ENCODE measurements at regions not wholly inside any gene's neighbourhood (a gene's known extent, or its start where the extent isn't known, plus 50 kb on each side); places are given as distances from the start of the nearest gene placed in this dataset.

- no peak overlapping the region for H3K4me3 Mint-ChIP-seq
- ATAC-seq (no peak), DNase-seq (ENCODE audit: low spot score) (no peak)
- no peaks in the 10 kb centered on the region for H3K79me2 ChIP-seq (replicated peaks; ENCODE audit: insufficient read depth)
- H3K4me1 ChIP-seq (ENCODE audit: insufficient read depth): no peaks in the 10 kb centered on the region
- peaks cover 8% of the 10 kb centered on the region; the same call in 2 of the 3 replicates for H3K9me3 Mint-ChIP-seq
- no peaks in the 10 kb centered on the region for H3K36me3 ChIP-seq (ENCODE audit: insufficient read depth)
- peaks cover 12% of the 10 kb centered on the region for H3K9me2 ChIP-seq (ENCODE audit: insufficient read depth)
- no peaks in the 10 kb centered on the region for H3K27me3 Mint-ChIP-seq (ENCODE audit: insufficient read depth, low read depth, poor library complexity)
- no peaks in the 10 kb centered on the region for H3K36me3 Mint-ChIP-seq (ENCODE audit: low read depth)
- no peak overlapping the region for H3K4me2 ChIP-seq
- H3K4me1 Mint-ChIP-seq: 0 out of 3 replicates have a peak, but pooled peaks cover 2% of the 10 kb centered on the region
- H2AFZ ChIP-seq: no peak overlapping the region
- no peak overlapping the region for H3K27ac Mint-ChIP-seq
- H3K4me3 ChIP-seq: no peak overlapping the region
- H4K20me1 ChIP-seq (replicated peaks; ENCODE audit: insufficient read depth): no peaks in the 10 kb centered on the region
- H3K27ac ChIP-seq (ENCODE audit: low read depth): no peak overlapping the region
- H3F3A ChIP-seq (replicated peaks; ENCODE audit: low read depth): no peaks in the 10 kb centered on the region
- no peaks in the 10 kb centered on the region for H3K27me3 ChIP-seq (ENCODE audit: insufficient read depth)
- TF ChIP-seq REST (IDR thresholded peaks at IDR 0.05; ENCODE audit: unreplicated experiment): no peak
- no peak for TF ChIP-seq ZNF331 (CRISPR knock-in tag; IDR thresholded peaks at IDR 0.05; ENCODE audit: low read depth)
- TF ChIP-seq ZNF462 (CRISPR knock-in tag; IDR thresholded peaks at IDR 0.05): no peak
- TF ChIP-seq CREB1 (CRISPR knock-in tag; IDR thresholded peaks at IDR 0.05; ENCODE audit: low read depth): no peak
- no peak for TF ChIP-seq EZH2 (IDR thresholded peaks at IDR 0.05; ENCODE audit: low read depth, unreplicated experiment)
- TF ChIP-seq ZNF114 (CRISPR knock-in tag; IDR thresholded peaks at IDR 0.05): no peak
- TF ChIP-seq EZH2phosphoT487 (IDR thresholded peaks at IDR 0.05; ENCODE audit: unreplicated experiment): no peak
- no peak for TF ChIP-seq CTCF (conservative IDR thresholded peaks at IDR 0.05; ENCODE audit: low read depth in 2 of 2)
- TF ChIP-seq STAT1 (IDR thresholded peaks at IDR 0.05; ENCODE audit: unreplicated experiment): no peak
- TF ChIP-seq ETS1 (IDR thresholded peaks at IDR 0.05): no peak
- TF ChIP-seq JUNB (IDR thresholded peaks at IDR 0.05; ENCODE audit: unreplicated experiment): no peak
- no peak for TF ChIP-seq POLR2AphosphoS5 (IDR thresholded peaks at IDR 0.05; ENCODE audit: low read depth)
- TF ChIP-seq NANOG (IDR thresholded peaks at IDR 0.05; ENCODE audit: borderline replicate concordance): no peak
Observed at GRCh38 chr5:87027570-87027969, 240.1 kb upstream of the RASA1 start.

Data from GM23338 (cell line).